Keratinocyte (primary cell): ENCODE measurements at regions not wholly inside any gene's neighbourhood (a gene's known extent, or its start where the extent isn't known, plus 50 kb on each side); places are given as distances from the start of the nearest gene placed in this dataset.

Source experiments
- DNase-seq: peaks from one replicate; pipeline ENCODE4 v3.0.0-alpha.2; 2011; ENCODE audit warnings: low read depth, missing footprints, low spot score
- FAIRE-seq: peaks from 2 replicates; lab custom pipeline; 2011; peaks lifted over from hg19 to GRCh38; lab: Jason Lieb, UNC
- H2AFZ ChIP-seq: 2 replicates; pipeline ENCODE4 v1.6.0; 2012; ENCODE audit warnings: low read length, control low read depth, inconsistent platforms; ENCODE audit not compliant: control insufficient read depth
- H3K27ac ChIP-seq: 2 replicates; pipeline ENCODE4 v1.5.1; 2011; ENCODE audit warnings: low read length; ENCODE audit not compliant: control insufficient read depth, insufficient read depth
- H3K27me3 ChIP-seq: 3 replicates; pipeline ENCODE4 v1.6.0; 2011; ENCODE audit warnings: low read length; ENCODE audit not compliant: control insufficient read depth, insufficient read depth; ENCODE audit errors: extremely low read depth
- H3K36me3 ChIP-seq, 2 experiments: 2 replicates in 1 of 2; 3 replicates in 1 of 2; pipeline ENCODE4 v1.5.1; 2011; ENCODE audit warnings: low read length in 2 of 2, mild to moderate bottlenecking in 1 of 2; ENCODE audit not compliant: control insufficient read depth in 2 of 2, insufficient read depth in 2 of 2; ENCODE audit errors: extremely low read depth in 1 of 2
- H3K4me1 ChIP-seq: 3 replicates; pipeline ENCODE4 v1.5.1; 2011; ENCODE audit warnings: low read length; ENCODE audit not compliant: control insufficient read depth, insufficient read depth; ENCODE audit errors: extremely low read depth
- H3K4me2 ChIP-seq: 3 replicates; pipeline ENCODE4 v1.6.0; 2011; ENCODE audit warnings: low read depth, low read length; ENCODE audit not compliant: control insufficient read depth, insufficient read depth; ENCODE audit errors: extremely low read depth
- H3K4me3 ChIP-seq, 3 experiments: fragments of 200-600 bp in 1 of 3; sonication (generic) in 1 of 3; 2 replicates in 2 of 3; 3 replicates in 1 of 3; pipeline ENCODE4 v1.5.1; 2011 to 2016; ENCODE audit warnings: low read length in 3 of 3, mild to moderate bottlenecking in 3 of 3, control low read depth in 2 of 3, inconsistent platforms in 1 of 3, low read depth in 1 of 3, mixed read lengths in 1 of 3, mixed run types in 1 of 3, moderate library complexity in 1 of 3; ENCODE audit not compliant: control insufficient read depth in 2 of 3, insufficient read depth in 2 of 3; ENCODE audit errors: extremely low read depth in 1 of 3
- H3K79me2 ChIP-seq: 2 replicates; pipeline ENCODE4 v1.6.0; 2012; ENCODE audit warnings: low read length; ENCODE audit not compliant: control insufficient read depth, insufficient read depth
- H3K9ac ChIP-seq: 3 replicates; pipeline ENCODE4 v1.6.0; 2011; ENCODE audit warnings: low read length; ENCODE audit not compliant: control insufficient read depth, insufficient read depth; ENCODE audit errors: extremely low read depth
- H3K9me1 ChIP-seq: 3 replicates; pipeline ENCODE4 v1.6.0; 2011; ENCODE audit warnings: low read length; ENCODE audit not compliant: control insufficient read depth, insufficient read depth; ENCODE audit errors: extremely low read depth
- H3K9me3 ChIP-seq: 2 replicates; pipeline ENCODE4 v1.5.1; 2012; ENCODE audit warnings: low read depth, low read length; ENCODE audit not compliant: control insufficient read depth
- H4K20me1 ChIP-seq: 3 replicates; pipeline ENCODE4 v1.6.0; 2011; ENCODE audit warnings: low read length; ENCODE audit not compliant: control insufficient read depth, insufficient read depth; ENCODE audit errors: extremely low read depth
- EZH2 ChIP-seq: IDR thresholded peaks from one replicate; pipeline ENCODE4 v1.6.1; 2012; ENCODE audit warnings: inconsistent platforms, mild to moderate bottlenecking, low read length, moderate library complexity
- dilution Hi-C: fragments of 300-500 bp; cut with MboI; formaldehyde crosslinking; loops from one replicate; pipeline ENCODE4 v1.7.0; 2020; ENCODE audit warnings: low sequenced_read_pairs; ENCODE audit not compliant: extremely low pct_ligation_motif_present
- TF ChIP-seq, protein P1 (sequence below), 3 experiments: IDR thresholded peaks in 1 of 3; conservative IDR thresholded peaks in 1 of 3; optimal IDR thresholded peaks in 1 of 3; 2 replicates in 2 of 3; 3 replicates in 1 of 3; pipeline versions ENCODE3 to v1.5.1; 2011; ENCODE audit warnings: low read length in 3 of 3, mild to moderate bottlenecking in 3 of 3, moderate library complexity in 2 of 3, control low read depth in 1 of 3, inconsistent platforms in 1 of 3; ENCODE audit not compliant: insufficient read depth in 2 of 3; ENCODE audit errors: extremely low read depth in 1 of 3

GRCh38 chr2:146720170-146720569 is 1124.7 kb upstream of the ACVR2A start:
- H3K79me2 ChIP-seq = no peaks in the 10 kb centered on the region
- H3K27me3 ChIP-seq = no peaks in the 10 kb centered on the region
- H3K36me3 ChIP-seq = no peaks in the 10 kb centered on the region
- DNase-seq = no peak
- no peak overlapping the region for H3K27ac ChIP-seq
- H3K9me1 ChIP-seq = no peaks in the 10 kb centered on the region
- H3K4me2 ChIP-seq = no peak overlapping the region
- no peaks in the 10 kb centered on the region for H4K20me1 ChIP-seq
- dilution Hi-C loops = no loop called here
- TF ChIP-seq, protein P1, sequence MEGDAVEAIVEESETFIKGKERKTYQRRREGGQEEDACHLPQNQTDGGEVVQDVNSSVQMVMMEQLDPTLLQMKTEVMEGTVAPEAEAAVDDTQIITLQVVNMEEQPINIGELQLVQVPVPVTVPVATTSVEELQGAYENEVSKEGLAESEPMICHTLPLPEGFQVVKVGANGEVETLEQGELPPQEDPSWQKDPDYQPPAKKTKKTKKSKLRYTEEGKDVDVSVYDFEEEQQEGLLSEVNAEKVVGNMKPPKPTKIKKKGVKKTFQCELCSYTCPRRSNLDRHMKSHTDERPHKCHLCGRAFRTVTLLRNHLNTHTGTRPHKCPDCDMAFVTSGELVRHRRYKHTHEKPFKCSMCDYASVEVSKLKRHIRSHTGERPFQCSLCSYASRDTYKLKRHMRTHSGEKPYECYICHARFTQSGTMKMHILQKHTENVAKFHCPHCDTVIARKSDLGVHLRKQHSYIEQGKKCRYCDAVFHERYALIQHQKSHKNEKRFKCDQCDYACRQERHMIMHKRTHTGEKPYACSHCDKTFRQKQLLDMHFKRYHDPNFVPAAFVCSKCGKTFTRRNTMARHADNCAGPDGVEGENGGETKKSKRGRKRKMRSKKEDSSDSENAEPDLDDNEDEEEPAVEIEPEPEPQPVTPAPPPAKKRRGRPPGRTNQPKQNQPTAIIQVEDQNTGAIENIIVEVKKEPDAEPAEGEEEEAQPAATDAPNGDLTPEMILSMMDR (optimal IDR thresholded peaks at IDR 0.05 in 1 of 3, IDR thresholded peaks at IDR 0.05 in 1 of 3, conservative IDR thresholded peaks at IDR 0.05 in 1 of 3; ENCODE audit: extremely low read depth in 1 of 3, insufficient read depth in 2 of 3, low read length in 3 of 3) = no peak
- no peak for TF ChIP-seq EZH2
- H2AFZ ChIP-seq = no peak overlapping the region
- peaks cover 7% of the 10 kb centered on the region for H3K9me3 ChIP-seq
- peaks cover 3% of the 10 kb centered on the region for H3K4me1 ChIP-seq
- H3K4me3 ChIP-seq = no peak overlapping the region
- FAIRE-seq = no peak
- H3K9ac ChIP-seq = no peak overlapping the region

- TF ChIP-seq, protein P1 (optimal IDR thresholded peaks at IDR 0.05 in 1 of 3, IDR thresholded peaks at IDR 0.05 in 1 of 3, conservative IDR thresholded peaks at IDR 0.05 in 1 of 3; ENCODE audit: extremely low read depth in 1 of 3, insufficient read depth in 2 of 3, low read length in 3 of 3) = no peak
- TF ChIP-seq EZH2 = no peak
- no peak overlapping the region for H3K4me3 ChIP-seq
- DNase-seq (no peak), FAIRE-seq (no peak)
- H4K20me1 ChIP-seq = no peaks in the 10 kb centered on the region
- no peaks in the 10 kb centered on the region for H3K9me1 ChIP-seq
- H3K4me2 ChIP-seq = no peak overlapping the region
- dilution Hi-C loops = no loop called here
- no peak overlapping the region for H3K27ac ChIP-seq
- no peaks in the 10 kb centered on the region for H3K27me3 ChIP-seq
- H2AFZ ChIP-seq = no peak overlapping the region
- H3K79me2 ChIP-seq = no peaks in the 10 kb centered on the region
- peaks cover 3% of the 10 kb centered on the region for H3K4me1 ChIP-seq
- no peaks in the 10 kb centered on the region for H3K36me3 ChIP-seq
- peaks cover 7% of the 10 kb centered on the region for H3K9me3 ChIP-seq
- H3K9ac ChIP-seq = no peak overlapping the region
Observed at GRCh38 chr2:146716591-146716990, 1128.2 kb upstream of the ACVR2A start.
